Nephron progenitor cell (in vitro differentiated cells): ENCODE measurements at regions not wholly inside any gene's neighbourhood (a gene's known extent, or its start where the extent isn't known, plus 50 kb on each side); places are given as distances from the start of the nearest gene placed in this dataset.

Experiments used
- DNase-seq: peaks from one replicate; pipeline ENCODE4 v3.0.0; 2021
- H3K27ac Mint-ChIP-seq: 2 replicates; pipeline ENCODE4 v1.8.0; 2021; ENCODE audit warnings: mild to moderate bottlenecking, moderate library complexity, mixed read lengths
- H3K27me3 Mint-ChIP-seq: 2 replicates; pipeline ENCODE4 v1.8.0; 2021; ENCODE audit warnings: mild to moderate bottlenecking, low read depth, mixed read lengths; ENCODE audit not compliant: poor library complexity
- H3K36me3 Mint-ChIP-seq: 2 replicates; pipeline ENCODE4 v1.8.0; 2021; ENCODE audit warnings: low read depth, mixed read lengths
- H3K4me1 Mint-ChIP-seq: 2 replicates; pipeline ENCODE4 v1.8.0; 2021; ENCODE audit warnings: mixed read lengths
- H3K4me3 Mint-ChIP-seq: 2 replicates; pipeline ENCODE4 v1.8.0; 2021; ENCODE audit warnings: mild to moderate bottlenecking, moderate library complexity, mixed read lengths
- H3K9me3 Mint-ChIP-seq: 2 replicates; pipeline ENCODE4 v1.8.0; 2021; ENCODE audit warnings: mild to moderate bottlenecking, moderate library complexity, mixed read lengths
- TF ChIP-seq, protein P1 (sequence below): fragments of 200-600 bp; sonication (generic); IDR thresholded peaks from 2 replicates; pipeline ENCODE4 v1.5.0; 2021; ENCODE audit warnings: antibody characterized with exemption

DNA sequence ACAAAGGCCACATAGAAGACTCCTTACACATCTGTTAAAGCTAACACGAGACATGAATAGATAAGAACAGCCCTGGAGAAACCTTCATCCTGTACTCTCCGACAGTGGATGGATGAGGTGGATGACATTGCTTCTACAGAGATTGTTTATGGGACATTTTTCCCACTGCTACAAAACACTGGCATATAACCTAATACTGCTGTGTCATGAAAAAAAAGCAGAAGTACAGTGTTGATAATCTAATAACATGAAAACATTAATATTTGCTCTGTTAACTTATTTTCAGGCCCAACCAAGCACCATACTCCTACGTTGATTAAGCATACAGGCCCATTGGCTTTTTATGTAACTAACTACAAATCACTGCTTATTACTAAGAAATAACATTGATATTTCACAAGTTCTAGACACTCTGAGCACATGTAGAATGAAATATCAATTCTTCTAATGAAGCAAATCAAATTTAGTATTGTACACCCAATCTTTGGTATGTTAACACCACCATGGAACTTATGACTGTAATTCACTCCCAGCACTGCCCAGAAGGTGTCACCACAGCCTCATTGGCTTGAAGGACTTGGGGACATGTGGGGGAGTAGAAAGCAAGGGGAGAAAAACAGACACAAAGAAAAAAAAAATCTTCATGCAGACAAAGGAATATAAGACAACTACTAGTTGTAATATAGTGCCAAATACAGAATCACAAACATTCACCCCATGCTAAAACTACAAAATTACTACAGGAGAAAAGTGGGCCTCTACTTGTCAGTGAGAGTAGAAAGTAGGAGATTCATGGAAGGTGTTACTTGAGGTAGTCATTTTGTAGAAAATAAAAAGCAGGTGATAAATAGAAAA lies 330.0 kb upstream of the PMFBP1 start:
- TF ChIP-seq, protein P1, sequence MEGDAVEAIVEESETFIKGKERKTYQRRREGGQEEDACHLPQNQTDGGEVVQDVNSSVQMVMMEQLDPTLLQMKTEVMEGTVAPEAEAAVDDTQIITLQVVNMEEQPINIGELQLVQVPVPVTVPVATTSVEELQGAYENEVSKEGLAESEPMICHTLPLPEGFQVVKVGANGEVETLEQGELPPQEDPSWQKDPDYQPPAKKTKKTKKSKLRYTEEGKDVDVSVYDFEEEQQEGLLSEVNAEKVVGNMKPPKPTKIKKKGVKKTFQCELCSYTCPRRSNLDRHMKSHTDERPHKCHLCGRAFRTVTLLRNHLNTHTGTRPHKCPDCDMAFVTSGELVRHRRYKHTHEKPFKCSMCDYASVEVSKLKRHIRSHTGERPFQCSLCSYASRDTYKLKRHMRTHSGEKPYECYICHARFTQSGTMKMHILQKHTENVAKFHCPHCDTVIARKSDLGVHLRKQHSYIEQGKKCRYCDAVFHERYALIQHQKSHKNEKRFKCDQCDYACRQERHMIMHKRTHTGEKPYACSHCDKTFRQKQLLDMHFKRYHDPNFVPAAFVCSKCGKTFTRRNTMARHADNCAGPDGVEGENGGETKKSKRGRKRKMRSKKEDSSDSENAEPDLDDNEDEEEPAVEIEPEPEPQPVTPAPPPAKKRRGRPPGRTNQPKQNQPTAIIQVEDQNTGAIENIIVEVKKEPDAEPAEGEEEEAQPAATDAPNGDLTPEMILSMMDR, result peak; percentile 91
- peaks cover 5% of the 10 kb centered on the region for H3K9me3 Mint-ChIP-seq
- H3K27me3 Mint-ChIP-seq, result peaks cover 5% of the 10 kb centered on the region
- no peak overlapping the region for H3K4me3 Mint-ChIP-seq
- H3K36me3 Mint-ChIP-seq, result peaks cover 15% of the 10 kb centered on the region
- H3K27ac Mint-ChIP-seq, result no peak overlapping the region
- peaks cover 16% of the 10 kb centered on the region for H3K4me1 Mint-ChIP-seq
- peak; percentile 65 for DNase-seq

DNA sequence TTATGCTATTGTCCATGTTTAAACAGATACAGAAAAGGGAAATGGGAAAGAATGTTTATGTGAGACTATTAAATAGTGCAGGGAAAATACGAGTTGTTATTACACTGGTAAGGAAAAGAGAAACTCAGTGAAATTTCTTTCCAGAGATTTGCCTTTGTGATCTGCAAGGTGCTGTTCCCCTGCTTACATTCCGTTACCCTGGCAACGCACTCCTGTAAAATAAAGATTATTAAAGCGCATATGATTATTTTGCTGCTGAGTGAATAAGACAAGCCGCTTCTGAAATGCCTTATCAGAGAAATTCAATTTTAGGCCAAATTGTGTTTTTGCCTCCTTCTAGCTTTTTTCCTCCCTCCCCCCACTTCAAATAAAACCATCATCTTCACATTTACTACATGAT lies 328.6 kb upstream of the PMFBP1 start:
- DNase-seq, result no peak

DNA sequence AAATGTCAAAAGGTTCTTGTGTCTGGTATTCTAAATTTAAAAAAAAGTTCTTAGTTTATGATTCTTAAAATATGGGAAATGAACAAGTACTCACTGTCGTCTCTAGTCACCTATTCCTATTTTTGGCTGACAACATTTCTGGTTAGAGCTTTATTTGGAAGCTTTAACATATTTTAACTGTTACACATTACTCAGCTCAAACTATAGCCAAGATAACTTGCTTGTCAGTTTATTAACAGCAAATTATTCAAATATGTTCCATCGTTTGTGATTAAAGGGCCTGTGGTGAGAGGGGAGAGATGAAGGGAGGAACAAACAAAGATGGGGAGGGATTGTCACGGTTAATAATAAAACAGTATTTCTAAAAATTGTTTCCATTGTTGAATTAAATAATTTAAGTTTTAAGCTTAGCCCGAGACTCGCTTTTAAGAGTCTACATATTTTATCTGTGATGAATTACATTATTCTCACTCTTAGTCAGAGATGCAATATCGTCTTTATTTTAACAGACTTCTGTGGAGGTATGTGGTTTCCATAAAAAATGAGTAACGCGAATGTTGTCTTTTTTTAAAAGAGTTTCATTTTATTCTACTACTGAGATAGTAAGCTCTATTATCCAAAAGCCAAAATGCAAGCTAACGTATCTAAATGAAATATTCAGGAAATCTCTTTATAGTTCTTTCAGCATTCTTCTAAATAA lies 321.9 kb upstream of the PMFBP1 start:
- Mint-ChIP-seq H3K27me3 (no peaks in the 10 kb centered on the region), H3K4me3 (no peak overlapping the region), H3K36me3 (peaks cover 5% of the 10 kb centered on the region), H3K27ac (no peak overlapping the region), H3K4me1 (no peaks in the 10 kb centered on the region), H3K9me3 (peaks cover 3% of the 10 kb centered on the region)
- TF ChIP-seq, protein P1, result no peak
- DNase-seq, result no peak

More for the DNA sequence above, 328.6 kb upstream of the PMFBP1 start:
- peaks cover under 1% of the 10 kb centered on the region for H3K27me3 Mint-ChIP-seq
- H3K9me3 Mint-ChIP-seq, result peaks cover 3% of the 10 kb centered on the region
- H3K4me1 Mint-ChIP-seq, result peaks cover 16% of the 10 kb centered on the region
- peaks cover 7% of the 10 kb centered on the region for H3K36me3 Mint-ChIP-seq
- TF ChIP-seq, protein P1, result no peak
- no peak overlapping the region for H3K4me3 Mint-ChIP-seq
- no peak overlapping the region for H3K27ac Mint-ChIP-seq

DNA sequence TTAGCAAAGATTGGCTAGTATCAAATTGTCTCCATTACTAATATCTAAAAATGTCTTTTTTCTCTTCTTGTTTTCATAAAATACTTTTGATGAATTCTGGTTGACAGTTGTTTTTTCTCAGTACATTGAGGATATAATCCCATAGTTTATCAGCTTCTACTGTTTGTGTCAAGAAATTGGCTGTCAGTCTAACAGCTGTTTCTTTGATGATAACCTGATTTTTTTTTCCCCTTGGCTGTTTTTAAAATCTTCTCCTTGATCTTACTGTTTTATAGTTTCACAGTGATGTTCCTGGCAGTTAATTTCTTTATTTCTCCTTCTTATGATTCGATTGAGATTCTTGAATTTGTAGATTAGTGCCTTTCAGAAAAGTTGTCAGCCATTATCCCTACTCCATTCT lies 315.3 kb upstream of the PMFBP1 start:
- peaks cover 14% of the 10 kb centered on the region for H3K9me3 Mint-ChIP-seq
- TF ChIP-seq, protein P1, result no peak
- no peak overlapping the region for H3K27ac Mint-ChIP-seq
- peaks cover 4% of the 10 kb centered on the region for H3K27me3 Mint-ChIP-seq
- no peak for DNase-seq
- no peak overlapping the region for H3K4me3 Mint-ChIP-seq
- H3K4me1 Mint-ChIP-seq, result no peaks in the 10 kb centered on the region
- H3K36me3 Mint-ChIP-seq, result peaks cover 13% of the 10 kb centered on the region

DNA sequence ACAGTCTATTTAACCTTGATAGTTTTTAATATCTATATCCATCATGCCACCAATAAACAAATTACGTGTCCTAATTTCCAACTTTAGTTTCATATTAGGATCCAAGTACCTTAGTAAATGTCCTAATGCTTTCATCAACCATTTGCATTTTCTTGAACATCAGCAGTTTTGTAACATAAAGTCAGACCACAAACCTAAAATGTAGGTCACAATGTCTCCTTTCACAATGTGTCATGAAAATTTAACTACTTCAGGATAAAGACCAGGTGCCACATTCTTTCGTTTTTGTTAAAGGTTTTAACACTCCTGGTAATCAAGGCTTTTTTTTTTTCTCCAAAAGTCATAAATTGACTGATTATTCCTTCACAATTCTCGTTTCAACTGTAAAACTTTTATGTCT lies 310.7 kb upstream of the PMFBP1 start:
- Mint-ChIP-seq H3K27ac (no peak overlapping the region), H3K36me3 (peaks cover 18% of the 10 kb centered on the region), H3K4me1 (no peaks in the 10 kb centered on the region), H3K27me3 (peaks cover 4% of the 10 kb centered on the region), H3K9me3 (peaks cover 9% of the 10 kb centered on the region), H3K4me3 (no peak overlapping the region)
- TF ChIP-seq, protein P1, result no peak
- DNase-seq, result no peak
